Right renal pelvis (tissue), 4 donors: ENCODE measurements at regions not wholly inside any gene's neighbourhood (a gene's known extent, or its start where the extent isn't known, plus 50 kb on each side); places are given as distances from the start of the nearest gene placed in this dataset.

ENCODE experiments used
- DNase-seq, 4 donors: peaks; one replicate each; pipeline ENCODE4 v3.0.0-alpha.2; 2013; ENCODE audit warnings: low read depth in 4 of 4, low spot score in 3 of 4, missing footprints in 1 of 4

DNA sequence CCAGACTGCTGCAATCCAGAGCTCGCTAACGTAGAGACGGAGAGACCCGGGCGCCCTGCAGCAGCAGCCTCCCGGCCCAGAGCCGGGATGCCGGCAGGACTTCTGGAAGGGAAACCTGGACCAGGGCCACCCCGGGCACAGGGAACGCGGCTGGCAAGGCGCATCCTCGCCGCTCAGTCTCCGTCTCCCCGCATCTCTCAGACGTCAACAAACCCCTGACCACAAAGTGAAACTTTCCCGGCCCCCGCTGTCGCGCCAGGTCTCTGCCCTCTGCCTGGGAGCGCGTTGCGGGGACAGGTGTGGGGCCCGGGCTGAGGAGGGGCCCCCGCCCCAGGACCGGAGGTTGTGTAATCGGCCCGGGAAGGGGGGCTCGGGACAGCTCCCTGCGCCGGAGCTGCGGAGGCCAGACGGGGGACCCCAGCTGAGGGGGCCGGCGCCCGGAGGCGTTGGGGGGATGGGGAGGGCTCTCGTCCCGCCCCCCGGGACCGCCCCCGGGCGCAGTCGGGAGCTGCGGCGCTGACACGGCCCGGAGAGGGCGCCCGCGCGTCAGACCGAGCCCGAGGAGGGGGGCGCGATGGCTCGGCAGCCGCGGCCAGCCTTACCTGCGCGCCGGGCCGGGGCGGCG is 116.6 kb upstream of the HIVEP3 start:
- peak; percentile 47 to 68 (median 50) for DNase-seq

DNA sequence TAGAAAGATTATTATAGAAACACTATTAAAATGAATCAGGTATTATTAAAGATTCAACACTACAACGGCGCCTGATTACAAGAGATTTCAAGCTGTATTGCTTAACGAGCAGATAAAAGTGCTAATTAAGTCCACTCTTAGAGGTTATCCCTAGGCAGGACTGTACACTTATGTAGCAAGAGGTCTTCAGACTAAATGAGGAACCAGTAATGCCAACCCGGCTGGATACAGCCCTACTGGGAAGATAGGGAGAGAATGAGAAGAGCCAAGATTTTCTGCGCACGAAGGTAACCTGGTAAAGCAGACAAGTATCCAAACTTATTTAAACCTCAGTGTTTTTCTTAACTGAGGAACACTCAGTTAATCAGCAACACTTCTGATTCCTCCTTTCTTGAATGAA is 115.7 kb upstream of the HIVEP3 start:
- no peak for DNase-seq

DNA sequence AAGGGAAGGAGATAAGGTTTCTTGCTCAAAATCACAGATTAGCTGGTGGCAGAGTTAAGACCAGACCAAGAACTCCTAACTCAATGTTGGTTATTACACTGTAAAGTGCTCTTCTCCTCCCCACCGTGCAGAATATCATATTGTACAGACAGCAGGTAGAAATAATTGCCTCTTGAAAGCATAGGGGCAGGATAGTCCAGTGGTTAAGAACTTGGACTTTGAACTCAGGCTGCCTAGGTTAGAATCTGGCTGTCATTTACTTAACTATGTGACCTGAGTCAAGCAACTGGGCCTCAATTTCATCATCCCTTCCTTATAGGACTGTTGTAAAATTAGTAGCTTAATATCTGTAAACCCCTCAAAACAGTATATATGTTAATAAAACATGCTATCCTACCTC is 114.9 kb upstream of the HIVEP3 start:
- DNase-seq = no peak

DNA sequence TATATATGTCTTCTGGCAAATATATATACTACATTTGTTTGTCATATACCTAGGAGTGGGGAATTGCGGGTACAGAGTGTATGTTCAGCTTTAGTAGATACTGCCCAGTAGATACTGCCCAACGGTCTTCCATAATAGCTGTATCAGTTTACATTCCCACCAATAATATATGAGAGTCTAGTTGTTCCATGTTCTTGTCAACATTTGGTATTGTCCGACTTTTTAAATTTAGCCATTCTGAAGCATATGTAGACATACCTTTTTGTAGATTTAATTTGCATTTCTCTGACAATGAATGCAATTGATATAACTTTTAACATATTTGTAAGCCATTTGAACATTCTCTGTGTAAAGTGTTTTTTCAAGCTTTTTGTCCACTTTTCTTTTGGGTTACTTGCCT is 99.0 kb upstream of the HIVEP3 start:
- DNase-seq = no peak

DNA sequence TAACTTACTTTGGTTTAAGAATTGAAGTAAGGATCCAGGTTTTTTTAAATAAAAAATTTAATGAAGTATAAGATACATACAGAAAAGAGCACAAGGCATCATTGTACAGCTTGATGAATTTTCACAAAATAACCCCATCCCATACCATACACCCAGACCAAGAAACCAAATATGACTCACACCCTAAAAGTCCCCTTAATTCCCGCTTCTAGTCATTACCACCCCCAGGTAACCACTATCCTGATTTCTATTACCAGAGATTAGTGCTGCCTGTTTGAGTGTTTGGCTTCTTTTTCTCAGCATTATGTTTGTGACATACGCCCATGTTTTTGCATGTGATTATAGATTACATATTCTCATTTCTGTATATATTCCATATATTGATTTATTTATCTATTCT is 98.5 kb upstream of the HIVEP3 start:
- no peak for DNase-seq

DNA sequence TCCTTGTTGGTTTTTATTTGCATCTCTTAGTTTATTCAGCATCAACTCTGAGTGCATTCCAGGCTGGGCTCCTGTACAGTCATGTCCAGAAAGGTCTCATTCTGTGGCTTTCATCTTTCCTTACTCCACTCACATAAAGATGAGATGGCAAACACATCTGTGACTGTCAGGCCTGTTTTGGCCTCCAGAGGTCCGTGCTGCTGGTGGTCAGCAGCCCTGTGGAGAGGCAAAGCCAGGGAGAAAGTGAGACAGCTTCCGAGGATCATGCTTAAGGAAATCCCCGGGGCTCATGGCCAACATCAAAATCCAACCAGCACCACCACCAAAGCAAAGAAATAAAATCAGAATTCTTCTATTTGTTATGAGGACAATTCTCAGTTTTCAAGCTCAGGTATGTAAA is 96.1 kb upstream of the HIVEP3 start:
- DNase-seq = no peak

- DNase-seq = no peak
Measured at GRCh38 chr1:42013881-42014470, 95.3 kb upstream of the HIVEP3 start.

- no peak for DNase-seq
Measured at GRCh38 chr1:42012852-42013251, 94.1 kb upstream of the HIVEP3 start.

DNA sequence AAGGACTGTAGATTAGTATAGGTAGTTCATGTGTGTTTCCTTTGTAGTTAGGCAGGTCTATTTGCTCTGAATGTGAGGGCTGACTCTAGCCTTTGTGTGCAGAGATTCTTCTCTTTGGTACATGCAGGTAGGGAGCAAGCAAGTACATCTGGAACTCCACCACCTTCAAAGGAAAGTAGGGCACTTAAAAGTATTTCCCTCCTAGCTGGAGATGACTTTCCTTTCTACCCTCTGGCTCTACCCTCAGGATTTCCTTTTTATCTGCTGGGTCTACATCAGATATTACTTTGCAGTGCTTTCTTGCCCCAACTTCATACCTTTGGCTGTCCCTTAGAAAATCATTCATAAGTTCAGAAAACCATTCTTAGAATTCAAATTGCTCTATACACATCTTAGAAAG is 91.7 kb upstream of the HIVEP3 start:
- DNase-seq = no peak

- no peak for DNase-seq
Measured at GRCh38 chr1:42008264-42008663, 89.5 kb upstream of the HIVEP3 start.

DNA sequence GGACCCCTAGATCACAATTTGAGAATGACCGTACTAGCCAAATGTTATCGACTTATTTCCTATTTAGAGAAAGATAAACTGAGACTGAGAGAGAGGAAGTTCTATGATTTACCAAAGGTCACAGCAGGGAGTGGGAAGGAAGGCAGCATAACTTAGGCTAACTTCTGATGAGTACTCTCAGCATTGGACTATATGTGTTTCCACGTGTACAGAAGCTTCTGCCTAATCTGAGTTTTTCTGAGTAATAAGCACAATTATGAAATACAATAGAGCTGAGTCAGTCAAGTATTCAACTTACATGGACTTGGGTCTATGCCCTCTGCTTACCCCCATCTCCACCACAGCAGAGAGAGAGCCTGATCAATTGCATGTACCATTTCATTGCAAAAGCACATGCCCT is 88.1 kb upstream of the HIVEP3 start:
- DNase-seq = no peak

DNA sequence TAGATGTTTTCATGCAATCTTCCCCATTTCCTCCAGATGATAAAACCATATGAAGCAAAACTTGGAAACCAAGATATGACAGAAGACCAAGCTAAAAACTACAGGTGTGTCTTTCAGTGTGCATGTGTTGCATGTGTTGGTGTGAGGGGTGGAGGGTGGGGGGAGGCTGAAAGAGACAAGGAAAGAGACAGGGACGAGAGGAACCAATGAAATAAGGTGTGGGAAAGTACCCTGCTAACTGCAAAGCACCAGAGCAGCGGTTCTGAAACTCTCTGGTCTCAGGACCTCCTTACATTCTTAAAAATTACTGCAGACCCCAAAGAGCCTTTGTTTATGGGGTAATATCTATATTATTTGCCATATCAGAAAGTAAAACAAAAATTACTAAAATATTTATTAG is 87.4 kb upstream of the HIVEP3 start:
- DNase-seq = no peak

DNA sequence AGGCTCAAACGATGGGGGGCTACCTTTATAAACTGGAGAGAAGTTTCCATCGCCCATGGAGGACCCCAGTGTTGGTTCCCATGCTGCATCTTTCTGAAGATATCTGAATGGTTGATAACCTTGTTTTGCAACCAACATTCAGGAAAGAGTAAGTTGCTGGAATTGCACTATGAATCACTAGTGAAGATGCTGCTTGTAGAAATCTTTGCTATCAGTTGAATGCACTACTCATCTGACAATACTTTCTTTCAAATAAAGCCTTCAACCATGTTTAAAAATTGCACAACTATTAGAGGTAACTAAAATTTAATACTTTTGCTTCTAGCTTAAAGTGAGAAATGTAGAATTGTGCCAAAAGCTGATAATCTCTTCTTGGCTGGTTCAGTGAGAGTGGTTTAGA is 86.8 kb upstream of the HIVEP3 start:
- no peak for DNase-seq

- DNase-seq = no peak
Measured at GRCh38 chr1:42004860-42005259, 86.1 kb upstream of the HIVEP3 start.

DNA sequence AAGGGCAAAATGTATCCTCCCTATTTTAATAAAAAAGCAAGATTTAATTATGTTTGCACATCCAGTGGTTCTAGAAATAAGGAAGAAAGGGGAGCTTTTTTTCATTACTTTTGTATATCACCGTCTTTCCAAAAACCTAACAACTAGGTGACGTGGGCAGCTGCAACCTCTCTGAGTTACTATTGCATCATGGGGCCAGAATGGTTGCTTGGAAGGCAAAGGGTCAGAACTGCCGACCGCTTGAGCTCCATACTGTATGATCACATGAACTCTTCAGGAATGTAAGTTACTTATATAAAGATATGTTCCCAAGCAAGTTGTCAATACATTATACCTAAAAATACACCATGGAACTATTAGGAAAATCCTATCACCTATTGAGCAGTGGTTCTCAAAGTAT is 85.6 kb upstream of the HIVEP3 start:
- no peak for DNase-seq

DNA sequence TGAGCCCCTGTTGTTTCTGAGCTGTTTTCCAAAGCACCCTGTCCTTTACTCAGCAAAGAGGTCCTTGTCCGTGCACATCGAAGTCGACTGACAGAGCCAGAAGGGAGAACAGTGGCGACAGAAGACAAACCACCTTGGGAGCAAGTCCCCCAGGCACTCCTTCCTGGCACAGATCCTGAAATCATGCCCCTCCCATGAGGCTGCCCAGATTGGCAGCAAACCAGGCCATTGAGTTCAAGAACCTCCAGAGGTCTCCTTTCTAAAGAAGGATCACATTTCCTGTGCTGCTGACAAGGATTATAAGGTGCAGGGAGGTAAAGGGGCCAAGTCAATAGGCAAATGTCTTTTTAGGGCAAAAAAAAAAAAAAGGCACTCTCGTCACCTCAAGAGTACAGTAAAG is 84.7 kb upstream of the HIVEP3 start:
- no peak for DNase-seq

DNA sequence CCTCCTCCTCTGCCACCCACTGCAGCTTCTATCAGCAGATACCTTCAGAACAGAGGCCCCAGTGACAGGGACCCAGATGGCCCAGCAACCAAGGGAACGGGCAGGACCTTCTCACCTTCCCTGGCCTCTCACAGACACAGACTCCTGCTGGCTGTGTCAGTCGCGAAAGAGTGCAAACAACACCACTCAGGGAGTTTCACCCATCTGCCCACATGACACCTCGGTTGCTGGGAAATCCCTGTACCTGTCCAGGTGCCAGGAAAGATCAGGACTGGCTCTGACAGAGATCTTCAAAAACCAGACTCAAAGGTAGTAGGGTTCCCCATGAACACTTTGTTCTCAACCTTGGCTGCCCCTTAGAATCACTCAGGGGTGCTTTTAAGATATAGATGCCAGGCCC is 83.5 kb upstream of the HIVEP3 start:
- DNase-seq = no peak

DNA sequence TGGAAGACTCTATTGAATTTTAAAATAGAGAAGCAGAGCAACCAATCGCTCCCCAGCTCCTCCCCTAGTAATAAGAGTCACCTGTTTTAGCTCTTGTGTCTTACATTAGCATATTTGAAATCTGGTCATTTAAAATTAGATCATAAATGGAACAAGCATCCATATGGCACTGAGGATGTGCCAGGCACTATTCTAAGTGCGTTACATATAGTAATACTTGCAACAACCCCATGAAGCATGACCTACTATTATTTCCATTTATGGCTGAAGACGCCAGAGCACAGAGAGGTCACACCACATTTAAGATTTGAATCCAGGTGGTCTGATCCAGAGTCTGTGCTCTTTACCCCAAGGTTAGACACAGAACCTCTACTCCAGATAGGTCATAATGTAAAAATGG is 82.0 kb upstream of the HIVEP3 start:
- DNase-seq = no peak

DNA sequence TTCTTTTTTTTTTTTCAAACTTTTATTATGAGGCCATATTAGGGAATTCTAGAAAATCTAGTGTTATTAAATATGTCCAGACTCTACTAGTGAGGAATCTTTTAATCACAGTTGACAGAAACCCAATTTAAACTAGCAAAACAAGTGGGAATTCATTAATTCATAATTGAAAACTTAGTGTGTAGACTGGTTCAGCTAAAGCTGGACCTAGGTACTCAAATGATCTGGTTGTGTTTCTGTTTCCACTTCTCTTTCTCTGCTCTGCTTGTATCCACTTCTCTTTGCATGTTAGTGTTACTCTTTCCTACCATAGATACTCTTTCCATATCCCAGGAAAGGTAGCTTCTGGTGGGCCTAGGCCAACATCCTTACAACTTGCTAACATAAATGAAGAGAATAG is 81.2 kb upstream of the HIVEP3 start:
- no peak for DNase-seq

- no peak for DNase-seq
Measured at GRCh38 chr1:41998250-41998649, 79.5 kb upstream of the HIVEP3 start.

GRCh38 chr1:41997153-41997552 is 78.4 kb upstream of the HIVEP3 start:
- DNase-seq = no peak

GRCh38 chr1:41995441-41996130 is 76.9 kb upstream of the HIVEP3 start:
- no peak for DNase-seq
